GM23338 (cell line): ENCODE measurements at regions not wholly inside any gene's neighbourhood (a gene's known extent, or its start where the extent isn't known, plus 50 kb on each side); places are given as distances from the start of the nearest gene placed in this dataset.

Experiments
- ATAC-seq: fragments of 200-7000 bp; cut with Tn5 transposase; 3 replicates; pipeline ENCODE4 v1.9.1; 2020
- DNase-seq: peaks from one replicate; pipeline ENCODE4 v3.0.0-alpha.2; 2015; ENCODE audit warnings: low spot score
- H2AFZ ChIP-seq: fragments of 200-600 bp; sonication (generic); 2 replicates; pipeline ENCODE4 v1.8.0; 2016; ENCODE audit warnings: antibody characterized with exemption, mild to moderate bottlenecking, moderate library complexity
- H3F3A ChIP-seq: fragments of 200-600 bp; sonication (generic); replicated peaks from 2 replicates; pipeline ENCODE4 v1.8.0; 2017; ENCODE audit warnings: antibody characterized with exemption, mixed run types, low read depth
- H3K27ac ChIP-seq: fragments of 200-600 bp; sonication (generic); 2 replicates; pipeline ENCODE4 v1.6.1; 2016; ENCODE audit warnings: low read depth
- H3K27me3 ChIP-seq: fragments of 200-600 bp; sonication (generic); 2 replicates; pipeline ENCODE4 v1.8.0; 2016; ENCODE audit warnings: mild to moderate bottlenecking, mixed run types, moderate library complexity; ENCODE audit not compliant: insufficient read depth
- H3K36me3 ChIP-seq: fragments of 200-600 bp; sonication (generic); 2 replicates; pipeline ENCODE4 v1.8.0; 2016; ENCODE audit warnings: mild to moderate bottlenecking; ENCODE audit not compliant: insufficient read depth
- H3K4me1 ChIP-seq: fragments of 200-600 bp; sonication (generic); 2 replicates; pipeline ENCODE4 v1.8.0; 2016; ENCODE audit warnings: mild to moderate bottlenecking, moderate library complexity; ENCODE audit not compliant: insufficient read depth
- H3K4me2 ChIP-seq: fragments of 200-600 bp; sonication (generic); 2 replicates; pipeline ENCODE4 v1.7.1; 2017; ENCODE audit warnings: mixed run types
- H3K4me3 ChIP-seq: fragments of 200-600 bp; sonication (generic); 2 replicates; pipeline ENCODE4 v1.6.1; 2016; ENCODE audit warnings: mixed run types
- H3K79me2 ChIP-seq: fragments of 200-600 bp; sonication (generic); replicated peaks from 2 replicates; pipeline ENCODE4 v1.8.0; 2017; ENCODE audit warnings: mild to moderate bottlenecking; ENCODE audit not compliant: insufficient read depth
- H3K9me2 ChIP-seq: fragments of 200-600 bp; sonication (generic); 2 replicates; pipeline ENCODE4 v1.8.0; 2017; ENCODE audit not compliant: insufficient read depth
- H4K20me1 ChIP-seq: fragments of 200-600 bp; sonication (generic); replicated peaks from 2 replicates; pipeline ENCODE4 v1.8.0; 2017; ENCODE audit warnings: mild to moderate bottlenecking; ENCODE audit not compliant: insufficient read depth
- H3K27ac Mint-ChIP-seq: 2 replicates; pipeline ENCODE4 v1.8.0; 2020; ENCODE audit warnings: inconsistent platforms, mild to moderate bottlenecking, moderate library complexity, mixed read lengths
- H3K27me3 Mint-ChIP-seq: 3 replicates; pipeline ENCODE4 v1.8.0; 2022; ENCODE audit warnings: low read depth, mild to moderate bottlenecking, moderate library complexity, mixed read lengths, inconsistent platforms; ENCODE audit not compliant: insufficient read depth, poor library complexity
- H3K36me3 Mint-ChIP-seq: 3 replicates; pipeline ENCODE4 v1.8.0; 2021; ENCODE audit warnings: low read depth, mild to moderate bottlenecking, inconsistent platforms, moderate library complexity, mixed read lengths
- H3K4me1 Mint-ChIP-seq: 3 replicates; pipeline ENCODE4 v1.8.0; 2020; ENCODE audit warnings: mild to moderate bottlenecking, inconsistent platforms, mixed read lengths
- H3K4me3 Mint-ChIP-seq: 3 replicates; pipeline ENCODE4 v1.8.0; 2021; ENCODE audit warnings: moderate library complexity, mild to moderate bottlenecking, inconsistent platforms, mixed read lengths
- H3K9me3 Mint-ChIP-seq: 3 replicates; pipeline ENCODE4 v1.8.0; 2020; ENCODE audit warnings: moderate library complexity, mild to moderate bottlenecking, inconsistent platforms, mixed read lengths
- CTCF ChIP-seq, 2 experiments: fragments of 200-600 bp in 1 of 2; sonication (generic) in 1 of 2; conservative IDR thresholded peaks; 2 replicates each; pipeline versions ENCODE4 v1.5.1 to v1.6.1; 2016 to 2017; ENCODE audit warnings: antibody characterized with exemption in 2 of 2, low read depth in 2 of 2, mild to moderate bottlenecking in 2 of 2, moderate library complexity in 1 of 2
- EZH2 ChIP-seq: fragments of 200-600 bp; sonication (generic); IDR thresholded peaks from one replicate; pipeline ENCODE4 v1.8.0; 2017; ENCODE audit warnings: antibody characterized with exemption, mild to moderate bottlenecking, low read depth; ENCODE audit not compliant: unreplicated experiment
- POLR2AphosphoS5 ChIP-seq: IDR thresholded peaks from 2 replicates; pipeline ENCODE4 v1.6.1; 2016; ENCODE audit warnings: antibody characterized with exemption, low read depth
- REST ChIP-seq: IDR thresholded peaks from one replicate; pipeline ENCODE4 v1.6.1; 2018; ENCODE audit warnings: antibody characterized with exemption; ENCODE audit not compliant: unreplicated experiment
- STAT1 ChIP-seq: IDR thresholded peaks from one replicate; pipeline ENCODE4 v1.6.1; 2016; ENCODE audit warnings: antibody characterized with exemption; ENCODE audit not compliant: unreplicated experiment
- ZNF114 ChIP-seq: fragments of 250-450 bp; sonication (Bioruptor Pico); IDR thresholded peaks from 2 replicates; pipeline ENCODE4 v1.5.0; 2020; ENCODE audit warnings: mild to moderate bottlenecking, moderate library complexity
- ZNF331 ChIP-seq: fragments of 250-450 bp; sonication (Bioruptor Pico); IDR thresholded peaks from 2 replicates; pipeline ENCODE4 v1.5.0; 2020; ENCODE audit warnings: low read depth, mild to moderate bottlenecking, moderate library complexity
- TF ChIP-seq, protein P1 (sequence below): IDR thresholded peaks from 2 replicates; pipeline ENCODE4 v1.6.1; 2016; ENCODE audit warnings: antibody characterized with exemption

GRCh38 chr4:74541667-74542066 is 96.7 kb downstream of the AREG start (continued):
- TF ChIP-seq REST: no peak
- no peak for TF ChIP-seq EZH2
- TF ChIP-seq CTCF (conservative IDR thresholded peaks at IDR 0.05; ENCODE audit: low read depth in 2 of 2): no peak
- TF ChIP-seq POLR2AphosphoS5: no peak
- TF ChIP-seq, protein P1, sequence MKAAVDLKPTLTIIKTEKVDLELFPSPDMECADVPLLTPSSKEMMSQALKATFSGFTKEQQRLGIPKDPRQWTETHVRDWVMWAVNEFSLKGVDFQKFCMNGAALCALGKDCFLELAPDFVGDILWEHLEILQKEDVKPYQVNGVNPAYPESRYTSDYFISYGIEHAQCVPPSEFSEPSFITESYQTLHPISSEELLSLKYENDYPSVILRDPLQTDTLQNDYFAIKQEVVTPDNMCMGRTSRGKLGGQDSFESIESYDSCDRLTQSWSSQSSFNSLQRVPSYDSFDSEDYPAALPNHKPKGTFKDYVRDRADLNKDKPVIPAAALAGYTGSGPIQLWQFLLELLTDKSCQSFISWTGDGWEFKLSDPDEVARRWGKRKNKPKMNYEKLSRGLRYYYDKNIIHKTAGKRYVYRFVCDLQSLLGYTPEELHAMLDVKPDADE: no peak

DNA sequence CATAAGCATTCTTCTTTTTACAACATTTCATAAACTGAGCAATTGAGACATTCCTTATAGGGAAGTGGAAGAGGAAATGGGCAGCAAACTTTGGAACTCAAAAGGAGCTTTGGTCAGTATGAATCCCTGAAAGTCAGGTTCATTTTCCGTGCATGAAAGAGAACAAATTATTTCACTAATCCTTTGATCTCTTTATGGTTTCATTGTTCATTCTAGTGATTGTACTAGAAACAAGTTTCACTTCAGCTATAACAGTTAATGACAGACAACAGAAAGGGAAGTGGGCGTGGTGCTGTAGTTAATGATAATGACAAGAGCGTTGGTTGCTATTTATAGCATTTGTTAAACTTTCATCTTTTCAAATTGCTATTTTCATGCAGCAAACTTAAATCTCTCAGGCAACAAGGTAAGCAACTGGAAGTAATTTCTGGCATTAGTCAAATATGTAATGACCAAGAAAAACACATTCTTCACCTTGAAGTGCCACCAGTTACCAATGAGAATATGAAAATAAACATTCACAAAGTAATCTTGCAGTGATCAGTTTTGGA is 98.4 kb downstream of the AREG start:
- Histone ChIP-seq H3K9me2 (no peaks in the 10 kb centered on the region), H3K4me2 (peak overlapping the region; percentile 58; the same call in 1 of the 2 replicates), H3K27me3 (no peaks in the 10 kb centered on the region), H3K4me1 (peaks cover 33% of the 10 kb centered on the region), H4K20me1 (no peaks in the 10 kb centered on the region), H3K79me2 (no peaks in the 10 kb centered on the region), H3K27ac (no peak overlapping the region), H3K36me3 (no peaks in the 10 kb centered on the region), H3F3A (no peaks in the 10 kb centered on the region), H2AFZ (no peak overlapping the region), H3K4me3 (no peak overlapping the region)
- Mint-ChIP-seq H3K27me3 (no peaks in the 10 kb centered on the region), H3K4me1 (peaks cover 13% of the 10 kb centered on the region), H3K4me3 (no peak overlapping the region), H3K9me3 (no peaks in the 10 kb centered on the region), H3K36me3 (no peaks in the 10 kb centered on the region), H3K27ac (no peak overlapping the region)
- DNase-seq (no peak), ATAC-seq (no peak)
- TF ChIP-seq ZNF114 (CRISPR knock-in tag) (no peak), ZNF331 (CRISPR knock-in tag) (no peak), STAT1 (no peak), POLR2AphosphoS5 (no peak), EZH2 (no peak), REST (no peak)
